Ureter (tissue), 1 donor: ENCODE measurements at regions not wholly inside any gene's neighbourhood (a gene's known extent, or its start where the extent isn't known, plus 50 kb on each side); places are given as distances from the start of the nearest gene placed in this dataset.

Experiments
- DNase-seq: peaks from one replicate; pipeline ENCODE4 v3.0.0-alpha.2; 2020; ENCODE audit warnings: low spot score
- donor health status: DM: yes; HTN: yes; CAD: no.

DNA sequence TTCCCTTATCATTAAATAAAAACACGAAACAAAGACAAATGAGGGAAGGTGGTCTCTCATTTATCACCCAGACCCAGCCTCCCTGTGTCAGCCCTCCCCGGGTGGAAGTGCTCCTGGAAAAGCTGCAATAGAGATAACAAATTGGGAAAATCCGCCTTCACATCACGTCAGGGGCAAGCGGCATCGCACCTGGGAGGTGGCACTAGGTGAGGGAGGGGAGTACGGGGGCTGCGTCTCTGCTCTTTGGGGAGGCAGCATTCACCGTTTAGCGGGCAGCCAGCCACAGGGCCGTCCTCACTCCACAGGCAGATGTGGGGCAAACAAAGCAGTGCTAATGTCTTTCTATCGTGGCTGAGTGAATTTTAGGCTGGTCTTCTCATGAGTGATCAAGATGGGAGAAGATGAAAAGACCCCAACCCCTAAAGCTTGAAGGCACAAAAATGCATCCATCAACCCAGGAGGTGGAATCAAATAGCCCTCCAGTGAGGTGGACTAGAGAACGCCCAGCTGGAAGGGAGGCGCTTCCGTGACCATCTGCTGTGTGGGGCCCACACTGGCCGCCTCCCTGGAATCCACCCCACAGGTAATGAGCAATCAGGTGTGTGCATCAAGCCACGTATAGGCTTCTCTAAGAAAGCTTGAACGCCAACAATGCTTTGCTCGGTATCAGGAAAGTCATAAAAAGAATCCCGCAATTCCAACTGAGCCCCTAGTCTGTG is 629.5 kb downstream of the BRD1 start:
- no peak for DNase-seq

DNA sequence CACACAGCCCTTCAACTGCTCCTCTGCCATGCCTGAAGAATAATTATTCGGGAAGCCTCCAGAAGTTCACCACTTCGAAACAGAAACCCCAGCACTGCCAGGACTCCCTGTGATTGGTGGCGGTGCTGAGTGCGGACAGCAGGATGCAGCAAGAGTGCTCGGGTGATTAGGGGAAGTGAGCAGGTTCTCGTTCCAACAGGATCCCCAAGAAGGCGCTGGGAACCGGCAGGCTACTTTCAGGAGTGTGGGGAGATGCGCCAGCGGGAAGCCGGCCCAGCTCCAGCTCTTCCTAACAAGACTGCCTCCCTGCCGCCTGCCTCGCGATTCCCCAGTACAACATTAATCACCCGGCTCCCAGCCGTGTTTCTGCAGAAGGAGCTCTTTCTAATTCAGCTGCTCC is 630.2 kb downstream of the BRD1 start:
- no peak for DNase-seq

DNA sequence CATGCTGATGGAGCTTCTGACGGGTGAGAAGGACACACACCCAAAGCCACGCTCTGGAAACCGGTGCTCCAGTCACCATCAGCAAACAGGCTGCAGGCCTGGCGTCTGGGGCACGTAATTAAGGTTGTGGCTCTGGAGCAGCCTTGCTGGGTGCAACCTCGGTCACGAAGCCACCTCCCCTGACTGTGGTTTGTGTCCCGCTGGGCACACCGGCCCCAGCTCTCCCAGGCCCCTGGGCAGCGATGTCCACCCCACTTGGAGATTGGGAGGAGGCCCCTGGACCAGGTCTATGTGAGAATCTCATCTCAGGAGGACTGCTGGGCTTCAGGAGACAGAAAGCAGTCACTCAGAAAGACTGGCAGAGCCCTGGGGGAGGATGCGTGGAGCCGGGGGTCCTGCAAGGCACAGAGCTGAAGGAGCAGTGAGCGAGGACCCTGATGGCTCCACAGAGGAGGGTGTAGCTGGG is 631.6 kb downstream of the BRD1 start:
- DNase-seq: no peak

DNA sequence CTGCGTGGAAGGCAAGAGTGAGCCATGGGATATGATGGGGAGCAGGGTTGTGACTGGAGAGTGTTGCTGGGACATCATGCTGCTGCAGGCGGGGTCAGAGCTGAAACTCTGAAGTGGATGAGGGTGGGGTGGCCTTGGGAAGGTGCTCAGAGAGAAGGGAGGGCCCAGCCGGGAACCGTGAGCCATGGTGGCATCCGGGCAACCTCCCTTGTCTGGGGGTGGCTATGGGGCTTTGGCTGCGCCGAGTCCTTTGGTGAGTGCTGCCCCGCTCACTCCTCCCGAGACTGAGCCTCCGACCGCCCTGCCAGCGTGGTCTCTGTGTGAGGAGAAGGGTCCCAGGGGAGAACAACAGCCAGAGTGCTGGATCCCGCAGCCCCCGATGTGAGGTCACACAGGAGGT is 632.0 kb downstream of the BRD1 start:
- DNase-seq: no peak

DNA sequence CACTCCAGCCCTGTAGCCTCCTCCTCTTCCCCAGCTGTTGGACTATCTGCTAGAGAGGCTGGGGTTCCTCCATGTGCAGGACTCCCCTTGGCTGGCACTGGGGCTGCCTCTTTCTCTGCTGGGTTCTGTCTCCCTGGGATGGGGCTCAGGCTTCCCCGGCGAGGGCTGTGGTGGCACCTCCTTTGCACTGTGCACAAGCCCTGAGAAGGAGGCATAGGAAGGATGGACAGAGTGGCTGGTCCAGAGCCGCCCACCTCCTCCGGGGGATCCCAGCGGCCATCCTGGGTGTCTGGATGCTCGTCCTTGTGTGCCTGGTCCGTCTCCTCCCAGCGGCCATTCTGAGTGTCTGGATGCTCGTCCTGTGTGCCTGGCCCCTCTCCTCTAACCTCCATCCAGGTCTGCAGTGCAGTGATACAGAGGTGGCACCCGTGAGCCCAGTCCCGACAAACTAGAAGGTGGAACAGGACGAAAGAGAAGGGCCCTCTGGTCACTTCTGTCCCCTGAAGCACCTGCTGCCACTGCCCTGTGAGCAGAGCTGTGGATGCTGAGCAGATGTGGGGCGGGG is 633.7 kb downstream of the BRD1 start:
- no peak for DNase-seq

DNA sequence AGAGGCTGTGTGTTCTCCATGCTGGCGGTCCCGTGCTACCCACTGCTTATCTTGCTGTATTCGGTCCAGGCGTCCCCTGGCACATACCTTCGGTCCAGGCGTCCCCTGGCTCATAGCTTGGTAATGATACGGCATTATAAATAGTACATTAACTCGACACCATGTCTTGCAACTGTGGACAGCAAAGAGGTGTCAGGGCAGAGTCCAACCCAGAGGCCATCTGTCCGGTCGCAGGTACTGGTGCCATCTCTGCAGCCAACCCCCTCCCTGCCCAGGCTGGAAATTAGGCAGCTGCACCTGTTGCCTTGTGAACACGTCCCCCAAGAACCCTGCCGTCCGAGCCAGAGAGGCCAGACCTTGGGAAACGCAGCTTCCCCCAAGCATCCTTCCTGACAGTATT is 634.3 kb downstream of the BRD1 start:
- DNase-seq: no peak

DNA sequence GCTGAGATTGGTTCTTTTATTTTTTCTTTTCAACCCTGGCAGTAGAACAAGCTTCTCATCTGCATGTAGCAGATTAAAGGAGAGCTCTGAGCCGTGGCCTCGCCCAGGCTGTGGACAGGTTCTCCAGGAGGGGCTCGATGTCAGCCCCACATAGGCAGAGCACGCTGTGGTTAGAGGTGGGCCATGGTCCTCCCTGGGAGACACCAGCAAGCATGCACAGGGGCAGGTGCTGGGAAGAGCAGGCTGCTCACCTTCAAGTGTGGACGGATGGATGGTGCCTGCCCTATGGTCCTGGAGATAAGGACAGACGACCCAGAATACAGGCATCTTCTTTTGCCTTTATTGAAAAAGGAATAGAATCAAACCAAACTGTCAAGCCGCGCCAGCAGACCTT is 634.8 kb downstream of the BRD1 start:
- DNase-seq: no peak

DNA sequence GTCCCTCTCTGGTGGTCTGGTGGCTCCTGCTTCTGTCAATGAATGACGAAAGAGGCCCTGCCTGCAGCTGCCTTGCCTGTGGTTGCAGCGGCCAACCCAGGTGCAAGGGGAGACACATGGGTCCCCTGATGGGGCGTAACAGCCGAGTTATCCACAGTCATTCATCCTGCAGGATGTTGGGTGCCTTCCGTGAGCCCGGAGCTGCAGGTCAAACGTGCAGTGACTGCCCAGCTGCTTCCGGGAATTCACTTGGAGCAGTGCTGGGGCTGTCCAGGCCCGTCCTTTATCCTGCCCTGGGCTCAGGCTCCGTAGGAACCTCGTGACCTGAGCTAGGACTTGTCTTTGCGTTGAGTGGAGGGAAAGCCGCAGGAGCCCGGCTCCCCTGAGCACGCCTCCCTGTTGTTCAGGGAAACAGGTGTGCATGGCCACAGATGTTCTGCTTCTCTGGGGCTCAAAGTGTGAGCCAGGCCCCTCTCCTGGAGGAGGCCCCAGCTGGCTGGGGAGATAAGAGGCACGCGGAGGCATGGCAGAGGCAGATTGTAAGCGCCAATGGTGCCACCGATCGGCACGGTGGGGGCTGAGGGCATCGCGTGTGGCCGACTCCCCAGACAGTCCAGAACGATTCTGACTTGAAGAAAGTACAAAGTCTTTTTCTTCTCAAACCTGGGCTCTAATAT is 635.4 kb downstream of the BRD1 start:
- no peak for DNase-seq

DNA sequence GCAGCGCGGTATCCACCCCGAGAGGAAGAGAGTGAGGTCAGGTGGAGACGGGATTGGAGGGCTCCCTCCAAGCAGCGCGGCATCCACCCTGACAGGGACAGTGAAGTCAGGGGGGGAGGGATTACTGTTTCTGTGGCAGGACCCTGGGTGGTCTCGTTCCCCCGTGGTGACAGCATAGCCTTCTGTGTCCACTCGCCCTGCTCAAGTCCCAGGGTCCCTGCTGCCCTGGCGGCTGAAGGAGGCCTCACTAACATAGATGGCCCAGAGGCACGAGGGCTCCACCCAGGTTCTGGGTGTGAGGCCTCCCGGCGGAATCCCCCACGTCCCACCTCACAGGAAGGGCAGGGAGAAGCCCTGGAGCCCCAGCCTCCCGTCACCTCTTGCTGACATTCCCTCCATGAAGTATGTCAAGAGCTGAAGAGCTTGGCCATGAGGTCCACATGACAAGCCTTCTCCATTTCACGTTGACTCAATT is 636.1 kb downstream of the BRD1 start:
- no peak for DNase-seq

DNA sequence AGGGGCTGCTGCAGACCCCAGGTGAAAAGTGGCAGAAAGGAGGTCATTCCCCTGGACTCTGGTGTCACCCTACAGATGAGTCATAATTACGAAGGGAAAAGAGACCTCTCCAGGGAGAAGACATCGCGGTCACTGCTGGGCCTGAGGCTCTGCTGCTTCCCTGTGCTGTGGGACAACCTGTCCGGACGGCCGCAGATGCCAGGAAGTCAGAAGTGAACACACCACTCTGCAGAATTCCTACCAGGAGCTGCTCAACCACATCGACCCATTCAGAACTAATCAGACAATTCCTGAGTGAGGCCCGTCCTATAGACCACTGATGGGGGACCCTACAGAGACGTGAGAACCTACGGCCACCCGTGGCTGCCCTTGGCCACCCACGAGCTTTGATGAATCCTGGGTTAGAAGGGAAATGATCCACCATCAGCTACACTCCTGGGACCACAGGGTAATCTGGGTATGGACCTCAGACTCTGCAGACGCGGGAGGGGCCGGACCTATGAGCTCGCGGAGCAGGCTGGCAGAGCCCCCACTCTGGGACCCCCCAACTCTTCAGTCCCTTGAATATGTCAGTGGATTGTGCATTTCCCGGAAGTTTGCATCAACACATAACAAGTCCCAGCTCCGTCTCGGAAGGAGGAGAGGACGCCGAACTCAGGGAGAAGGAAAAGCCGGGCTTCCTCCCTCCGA is 636.7 kb downstream of the BRD1 start:
- DNase-seq: no peak

DNA sequence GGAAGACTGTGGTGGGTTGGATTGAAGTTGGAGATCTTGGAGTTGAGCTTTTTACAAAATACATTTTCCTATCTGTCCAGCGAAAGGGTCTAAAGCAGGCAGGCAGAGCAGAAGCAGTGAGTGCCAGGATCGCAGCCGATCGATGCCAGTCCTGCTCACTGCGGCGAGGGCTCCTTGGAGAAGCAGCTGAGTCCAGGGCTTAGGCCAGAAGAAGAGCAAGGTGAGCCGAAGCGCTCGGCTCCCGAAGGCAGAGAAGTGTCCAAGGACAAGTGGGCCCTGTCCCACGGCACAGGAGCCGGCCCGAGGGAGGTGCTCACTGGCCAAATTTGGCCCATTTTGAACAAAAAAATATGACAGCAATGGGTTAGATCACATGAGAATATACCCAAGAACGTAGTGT is 637.8 kb downstream of the BRD1 start:
- DNase-seq: no peak

DNA sequence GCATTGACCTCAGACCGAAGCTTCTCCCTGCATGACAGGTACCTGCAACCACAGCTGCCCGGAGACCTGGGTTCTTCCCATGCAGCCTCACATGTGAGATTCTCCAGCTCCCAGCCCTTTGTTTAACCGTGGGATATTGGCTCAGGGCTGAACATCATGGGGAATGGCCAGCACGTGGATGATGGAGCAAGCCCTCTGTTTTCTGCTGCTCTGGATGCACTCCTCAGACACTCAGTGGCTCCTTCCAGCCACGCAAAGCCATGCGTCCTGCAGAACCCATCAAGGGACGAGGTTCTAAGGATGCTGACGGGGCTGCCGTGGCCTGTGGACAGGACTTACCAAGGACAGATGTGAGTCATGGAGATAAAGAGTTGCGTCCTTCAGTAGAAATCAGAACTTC is 639.1 kb downstream of the BRD1 start:
- no peak for DNase-seq

DNA sequence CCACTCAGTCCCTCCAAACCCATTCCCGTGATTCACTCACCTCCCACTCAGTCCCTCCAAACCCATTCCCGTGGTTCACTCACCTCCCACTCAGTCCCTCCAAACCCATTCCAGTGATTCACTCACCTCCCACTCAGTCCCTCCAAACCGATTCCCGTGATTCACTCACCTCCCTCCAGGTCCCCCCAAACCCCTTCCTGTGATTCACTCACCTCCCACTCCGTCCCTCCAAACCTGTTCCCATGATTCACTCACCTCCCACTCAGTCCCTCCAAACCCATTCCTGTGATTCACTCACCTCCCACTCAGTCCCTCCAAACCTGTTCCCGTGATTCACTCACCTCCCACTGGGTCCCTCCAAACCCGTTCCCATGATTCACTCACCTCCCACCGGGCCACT is 639.6 kb downstream of the BRD1 start:
- DNase-seq: no peak

DNA sequence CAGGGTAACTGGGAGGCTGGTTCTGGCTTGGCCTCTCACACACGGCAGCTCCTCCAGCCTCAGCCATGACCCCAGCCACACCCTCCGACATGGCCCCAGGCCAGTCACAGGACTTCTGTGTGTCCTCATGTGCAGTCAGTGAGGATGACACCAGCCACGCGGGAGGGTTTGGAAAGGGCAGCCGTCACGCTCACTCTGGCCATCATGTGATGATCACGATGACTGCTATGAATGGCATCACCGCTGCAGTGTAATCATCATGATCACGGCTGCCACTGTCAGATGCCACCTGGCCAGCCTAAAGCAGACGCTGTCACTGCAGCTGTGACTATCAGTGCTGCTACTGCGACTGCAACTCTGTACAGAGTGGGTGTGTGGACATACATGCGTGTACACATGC is 640.9 kb downstream of the BRD1 start:
- no peak for DNase-seq

DNA sequence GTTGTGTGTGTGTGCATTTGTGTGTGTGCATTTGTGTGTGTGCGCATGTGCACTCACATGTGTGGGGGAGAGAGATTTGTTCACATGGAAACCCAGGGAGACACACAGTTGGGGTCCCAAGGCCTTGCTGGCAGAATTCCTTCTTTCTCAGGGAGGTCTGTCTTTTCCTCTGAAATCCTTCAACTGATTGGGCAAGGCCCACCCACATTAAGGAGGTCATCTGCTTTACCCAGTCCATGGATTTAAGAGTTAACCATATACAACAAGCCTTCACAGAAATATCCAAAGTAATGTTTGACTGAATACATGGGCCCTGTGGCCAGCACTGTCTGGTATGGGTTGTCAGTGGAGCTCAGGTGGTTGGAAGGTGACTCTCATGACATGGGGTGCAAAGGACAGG is 641.4 kb downstream of the BRD1 start:
- DNase-seq: no peak

DNA sequence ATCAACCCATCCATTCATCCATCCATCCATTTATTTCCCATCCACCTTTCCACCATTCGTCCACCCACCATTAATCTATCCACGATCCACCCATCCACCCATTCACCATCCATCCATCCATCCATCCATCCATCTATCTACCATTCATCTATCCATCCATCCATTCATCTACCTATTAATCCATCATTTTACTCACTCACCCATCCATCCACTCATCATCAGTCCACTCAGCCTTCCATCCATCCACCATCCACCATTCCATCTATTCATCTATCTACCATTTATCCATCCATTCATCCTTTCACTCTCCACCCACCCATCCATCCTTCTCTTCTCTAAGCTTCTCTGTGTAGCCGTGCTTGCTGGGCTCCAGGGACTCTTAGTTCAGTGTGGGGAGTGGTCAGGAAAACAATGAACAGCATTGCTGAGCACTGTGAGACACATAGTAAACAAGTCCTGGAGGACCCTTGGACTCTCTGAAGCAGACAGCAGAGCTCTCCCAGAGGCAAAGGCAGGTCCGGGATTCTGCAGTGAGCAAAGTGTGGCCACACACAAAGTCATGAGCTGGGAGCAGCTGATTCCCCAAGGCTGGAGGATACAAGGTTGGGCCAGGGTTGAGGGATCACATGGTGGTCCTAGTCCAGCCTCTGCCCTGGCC is 642.2 kb downstream of the BRD1 start:
- no peak for DNase-seq

DNA sequence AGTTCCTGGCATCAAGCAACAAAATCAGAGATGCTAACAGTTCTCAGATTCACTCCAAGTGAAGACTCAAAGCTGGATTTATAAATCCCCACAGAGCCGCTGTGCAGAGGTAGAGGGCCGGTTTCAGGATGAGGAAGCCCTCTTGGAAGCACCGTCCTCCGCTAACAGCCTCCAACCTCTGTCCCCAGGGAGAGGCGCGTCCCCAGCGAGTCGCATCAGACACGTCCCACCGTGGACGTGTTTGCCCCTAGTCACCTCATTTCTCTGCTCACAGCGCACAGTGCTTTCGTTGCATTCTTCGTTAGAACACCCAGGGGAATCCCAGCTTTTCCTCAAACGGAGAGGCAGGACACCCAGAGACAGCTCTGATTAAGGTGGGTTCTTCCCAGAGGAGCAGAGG is 642.9 kb downstream of the BRD1 start:
- no peak for DNase-seq

DNA sequence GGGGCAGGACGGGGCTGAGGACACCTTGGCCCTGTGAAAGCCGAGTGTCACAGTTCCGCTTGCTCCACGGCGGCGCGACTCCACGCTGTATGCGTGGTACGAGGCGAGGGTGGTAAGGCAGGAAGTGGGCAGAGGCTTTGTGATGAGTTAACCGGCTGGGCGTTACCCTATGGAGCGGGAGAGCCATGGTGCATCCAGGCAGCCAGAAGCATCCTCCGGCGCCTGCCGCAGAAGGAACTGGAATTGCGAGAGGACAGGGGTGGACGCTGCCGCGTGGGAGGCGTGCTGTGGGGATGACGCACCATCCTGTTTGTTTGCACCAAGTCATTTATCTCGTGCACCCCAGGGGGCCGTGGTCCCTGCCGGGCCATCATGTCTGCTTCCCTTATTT is 643.9 kb downstream of the BRD1 start:
- no peak for DNase-seq

DNA sequence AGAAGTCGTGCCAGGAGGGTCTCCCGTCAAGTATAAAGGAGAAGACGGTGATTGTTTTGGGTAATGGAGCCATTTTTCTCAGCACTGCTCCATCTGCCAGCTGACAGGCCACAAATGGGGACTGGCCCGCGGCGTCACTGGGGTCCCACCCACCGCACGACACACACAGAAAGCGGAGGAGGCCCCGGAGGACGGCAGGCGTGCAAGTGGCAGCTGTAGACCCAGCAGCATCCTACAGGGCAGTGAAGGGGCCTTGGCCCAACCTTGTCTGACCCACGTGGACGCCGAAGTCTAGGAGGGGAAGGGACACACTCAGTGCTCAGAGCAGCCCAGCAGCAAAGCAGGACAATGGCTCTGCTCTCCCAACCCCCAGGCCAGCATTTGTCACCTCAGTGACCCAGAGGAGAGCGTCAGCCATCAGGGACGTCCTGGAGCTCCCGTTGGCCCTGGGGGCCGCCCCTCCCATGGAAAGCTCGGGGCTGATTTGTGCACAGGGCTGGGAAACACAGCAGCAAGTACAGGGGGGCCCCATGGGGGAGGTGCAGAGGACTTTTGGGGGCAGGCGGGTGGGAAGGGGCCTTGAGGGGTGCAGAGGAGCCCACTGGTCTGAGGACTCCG is 644.4 kb downstream of the BRD1 start:
- no peak for DNase-seq

DNA sequence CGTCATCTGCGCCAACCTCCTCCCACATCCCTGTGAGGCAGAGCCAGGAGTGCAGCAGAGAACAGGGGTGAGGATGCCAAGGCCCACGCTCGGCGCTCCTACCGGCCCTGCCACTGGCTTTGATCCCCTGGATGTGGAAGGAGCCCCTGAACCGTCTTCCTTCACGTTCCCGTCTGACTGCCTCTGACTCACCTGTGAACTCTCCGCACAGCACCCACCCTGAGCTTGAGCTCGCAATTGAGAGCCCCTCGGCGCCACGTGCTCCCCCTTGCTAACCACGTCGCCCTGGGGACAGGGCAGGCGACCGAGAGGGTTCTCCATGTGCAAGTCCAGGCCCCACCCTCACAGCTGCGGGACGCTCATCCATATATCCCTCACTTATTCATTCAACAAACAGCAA is 645.3 kb downstream of the BRD1 start:
- DNase-seq: no peak

DNA sequence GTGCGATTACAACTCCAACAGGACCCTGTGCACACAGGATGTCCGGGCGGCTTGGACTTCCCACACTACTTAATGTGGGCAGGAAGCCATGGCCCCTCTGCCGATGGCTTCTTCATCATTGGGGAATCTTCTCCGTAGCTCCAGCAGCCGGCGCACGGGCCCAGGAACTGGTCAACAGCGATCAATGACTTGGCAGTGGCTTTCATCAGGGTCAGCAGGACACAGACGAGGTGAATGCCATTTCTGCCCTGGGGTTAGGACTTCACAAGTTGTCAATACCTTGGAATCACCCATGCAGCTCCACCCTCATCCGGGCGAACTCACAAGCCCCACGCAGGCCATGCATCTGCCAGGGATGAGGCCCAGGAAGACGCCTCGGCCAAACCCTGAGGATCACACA is 645.7 kb downstream of the BRD1 start:
- no peak for DNase-seq

DNA sequence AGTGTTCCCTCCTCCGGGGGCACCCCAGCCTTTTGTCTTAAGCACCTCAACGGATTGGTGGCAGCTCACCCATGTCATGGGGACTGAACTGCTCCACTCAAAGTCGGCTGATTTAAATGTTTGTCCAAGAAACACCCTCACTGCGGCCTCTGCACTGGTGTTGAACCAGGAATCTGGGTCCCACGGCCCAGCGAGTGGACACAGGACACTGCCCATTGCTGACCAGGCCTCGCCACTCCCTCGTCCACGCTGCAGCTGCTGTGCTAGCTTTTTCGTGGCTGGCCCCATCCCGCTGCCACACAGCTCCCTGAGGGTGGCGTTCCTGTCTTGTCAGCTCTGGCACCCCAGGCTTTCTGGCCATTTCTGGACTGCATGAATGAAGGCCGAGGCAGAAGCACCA is 646.2 kb downstream of the BRD1 start:
- no peak for DNase-seq
